ENCODE measurements at regions not wholly inside any gene's neighbourhood (a gene's known extent, or its start where the extent isn't known, plus 50 kb on each side); places are given as distances from the start of the nearest gene placed in this dataset.

DNA sequence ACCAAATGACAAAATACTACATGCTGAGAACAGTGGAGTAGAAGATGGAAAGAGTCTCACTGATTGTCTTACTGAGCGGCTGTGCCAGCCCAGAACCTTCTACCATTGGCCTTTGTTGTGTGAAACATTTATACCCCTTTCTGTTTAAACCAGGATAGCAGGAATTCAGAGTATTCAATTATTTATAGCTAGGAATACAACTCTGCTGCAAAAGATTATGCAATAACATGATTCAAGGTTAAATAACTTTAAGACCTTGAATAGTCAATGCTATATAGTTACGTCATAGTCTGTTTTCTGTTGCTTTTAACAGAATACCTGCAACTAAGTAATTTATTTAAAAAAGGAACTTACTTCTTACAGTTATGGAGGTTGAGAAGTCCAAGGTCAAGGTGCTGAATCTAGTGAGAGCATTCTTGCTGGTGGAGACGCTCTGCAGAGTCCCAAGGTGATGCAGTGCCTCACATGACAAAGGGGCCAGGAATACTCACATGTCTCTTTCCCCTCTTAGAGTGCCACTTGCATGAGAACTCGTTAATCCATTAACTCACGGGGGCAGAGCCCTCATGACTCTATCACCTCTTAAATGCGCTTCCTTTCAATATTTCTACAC lies 371.8 kb downstream of the MDFIC start:
- FAIRE-seq = no peak
- H2BK120ac ChIP-seq (replicated peaks; ENCODE audit: low read depth, low read length) = no peak overlapping the region
- TF ChIP-seq HDAC2 (IDR thresholded peaks at IDR 0.05; ENCODE audit: borderline replicate concordance in 1 of 2, low read depth in 2 of 2, low read length in 2 of 2) = no peak
- no peak for TF ChIP-seq SIX5 (IDR thresholded peaks at IDR 0.05; ENCODE audit: low read depth, low read length)
- no peak for TF ChIP-seq YY1 (IDR thresholded peaks at IDR 0.05; ENCODE audit: low read depth, low read length)
- no peak for TF ChIP-seq GABPA (IDR thresholded peaks at IDR 0.05; ENCODE audit: borderline replicate concordance, insufficient read depth, low read length)
- TF ChIP-seq, protein P1, sequence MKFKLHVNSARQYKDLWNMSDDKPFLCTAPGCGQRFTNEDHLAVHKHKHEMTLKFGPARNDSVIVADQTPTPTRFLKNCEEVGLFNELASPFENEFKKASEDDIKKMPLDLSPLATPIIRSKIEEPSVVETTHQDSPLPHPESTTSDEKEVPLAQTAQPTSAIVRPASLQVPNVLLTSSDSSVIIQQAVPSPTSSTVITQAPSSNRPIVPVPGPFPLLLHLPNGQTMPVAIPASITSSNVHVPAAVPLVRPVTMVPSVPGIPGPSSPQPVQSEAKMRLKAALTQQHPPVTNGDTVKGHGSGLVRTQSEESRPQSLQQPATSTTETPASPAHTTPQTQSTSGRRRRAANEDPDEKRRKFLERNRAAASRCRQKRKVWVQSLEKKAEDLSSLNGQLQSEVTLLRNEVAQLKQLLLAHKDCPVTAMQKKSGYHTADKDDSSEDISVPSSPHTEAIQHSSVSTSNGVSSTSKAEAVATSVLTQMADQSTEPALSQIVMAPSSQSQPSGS (IDR thresholded peaks at IDR 0.05; ENCODE audit: low read length) = no peak
- no peak for TF ChIP-seq TCF12 (IDR thresholded peaks at IDR 0.05; ENCODE audit: low read depth, low read length)
- no peak for TF ChIP-seq SIRT6 (IDR thresholded peaks at IDR 0.05; ENCODE audit: low read length)
- TF ChIP-seq RNF2 (IDR thresholded peaks at IDR 0.05; ENCODE audit: borderline replicate concordance, low read depth, low read length, missing control alignments, poor library complexity, severe bottlenecking) = no peak
- TF ChIP-seq EZH2 (IDR thresholded peaks at IDR 0.05; ENCODE audit: low read depth, low read length, severe bottlenecking) = no peak
- no peak for TF ChIP-seq KDM4A (IDR thresholded peaks at IDR 0.05; ENCODE audit: low read depth, low read length, severe bottlenecking)
- no peak for TF ChIP-seq NANOG (IDR thresholded peaks at IDR 0.05; ENCODE audit: insufficient read depth, low read depth, low read length, poor library complexity, severe bottlenecking)

More for the DNA sequence above, 371.8 kb downstream of the MDFIC start:
- H3K23ac ChIP-seq (ENCODE audit: insufficient read length) = no peak overlapping the region
- H2BK12ac ChIP-seq (ENCODE audit: low read depth, low read length) = no peak overlapping the region
- H3K9me3 ChIP-seq (ENCODE audit: insufficient read depth in 2 of 2, low read depth in 1 of 2, low read length in 1 of 2) = no peaks in the 10 kb centered on the region
- no peaks in the 10 kb centered on the region for H3K23me2 ChIP-seq (ENCODE audit: low read depth, low read length)
- 80% methylated on average over 6 of the region's 6 CpGs; no CpG with 5 or more reads in 1 of the 2 experiments for WGBS, 2 experiments (ENCODE audit: extremely low coverage in 1 of 2, insufficient coverage in 1 of 2, insufficient read length in 1 of 2, insufficient replicate concordance in 2 of 2, low coverage in 1 of 2, low lambda C conversion rate in 2 of 2, missing lambda C conversion rate in 1 of 2)
- H3K27me3 ChIP-seq (replicated peaks in 1 of 4; ENCODE audit: control insufficient read depth in 3 of 4, extremely low read depth in 1 of 4, insufficient read depth in 3 of 4, low read length in 3 of 4) = peaks cover 0 to 1% (median 0%) of the 10 kb centered on the region in 4 experiments; a peak in 3 of 7 replicates
- H3K14ac ChIP-seq (ENCODE audit: insufficient read length) = no peak overlapping the region
- H3K9ac ChIP-seq (replicated peaks in 1 of 4; ENCODE audit: extremely low read depth in 1 of 4, low read depth in 3 of 4, low read length in 3 of 4) = no peak overlapping the region
- H3K4me1 ChIP-seq (replicated peaks in 1 of 4; ENCODE audit: control insufficient read depth in 3 of 4, insufficient read depth in 4 of 4, low read length in 3 of 4) = no peaks in the 10 kb centered on the region
- H2AFZ ChIP-seq (ENCODE audit: low read length) = no peak overlapping the region
- no peak overlapping the region for H2BK15ac ChIP-seq (ENCODE audit: low read length)
- H4K20me1 ChIP-seq (replicated peaks in 1 of 2; ENCODE audit: control insufficient read depth in 1 of 2, insufficient read depth in 2 of 2, low read length in 2 of 2) = no peaks in the 10 kb centered on the region
- POLR2A ChIA-PET (ENCODE audit: partially characterized antibody) = no interaction called here
- no peak overlapping the region for H2BK5ac ChIP-seq (ENCODE audit: low read depth, low read length)
- no peaks in the 10 kb centered on the region for H3K79me2 ChIP-seq (ENCODE audit: control insufficient read depth in 1 of 2, insufficient read depth in 2 of 2, low read length in 2 of 2)
- no peaks in the 10 kb centered on the region for H3K79me1 ChIP-seq (ENCODE audit: low read depth, low read length)
- no peak overlapping the region for H3K4me3 ChIP-seq (ENCODE audit: extremely low read depth in 1 of 4, insufficient read depth in 2 of 4, low read depth in 3 of 4, low read length in 4 of 4)
- H2AK5ac ChIP-seq (ENCODE audit: low read depth, low read length) = no peak overlapping the region
- H3K36me3 ChIP-seq (ENCODE audit: control insufficient read depth in 2 of 4, insufficient read depth in 4 of 4, low read length in 3 of 4) = no peaks in the 10 kb centered on the region
- CTCF ChIA-PET (ENCODE audit: partially characterized antibody) = no interaction called here
- no peak overlapping the region for H3K56ac ChIP-seq (replicated peaks; ENCODE audit: insufficient read length, low read depth, low read length)
- H3K27ac ChIP-seq (ENCODE audit: low read depth, low read length) = no peak overlapping the region
- H4K8ac ChIP-seq (ENCODE audit: extremely low read depth, insufficient read depth, low read length) = no peak overlapping the region
- H2BK20ac ChIP-seq (ENCODE audit: low read length) = no peak overlapping the region
- H4K91ac ChIP-seq (replicated peaks; ENCODE audit: insufficient read length, low read length) = no peak overlapping the region
- DNase-seq (ENCODE audit: low read depth in 1 of 2, low spot score in 2 of 2) = no peak
- no peak overlapping the region for H3K4ac ChIP-seq (replicated peaks; ENCODE audit: insufficient read length, low read depth, low read length)
- no peak overlapping the region for H3K4me2 ChIP-seq (ENCODE audit: insufficient read depth in 1 of 2, low read depth in 2 of 2, low read length in 2 of 2)
- H4K5ac ChIP-seq (ENCODE audit: insufficient read length, low read depth, low read length) = no peak overlapping the region
- no peak overlapping the region for H3K18ac ChIP-seq (ENCODE audit: extremely low read depth, low read length)
